ENCODE measurements at regions not wholly inside any gene's neighbourhood (a gene's known extent, or its start where the extent isn't known, plus 50 kb on each side); places are given as distances from the start of the nearest gene placed in this dataset.

GRCh38 chr1:87928623-87929022, 599.9 kb downstream of the LMO4 start:
- TF ChIP-seq CTCF (conservative IDR thresholded peaks at IDR 0.05; ENCODE audit: control insufficient read depth, insufficient read depth, low read depth, low read length) = no peak
- no peak overlapping the region for H3K4me3 ChIP-seq (ENCODE audit: control insufficient read depth, low read depth, low read length)
- DNase-seq (ENCODE audit: low read depth) = no peak

DNA sequence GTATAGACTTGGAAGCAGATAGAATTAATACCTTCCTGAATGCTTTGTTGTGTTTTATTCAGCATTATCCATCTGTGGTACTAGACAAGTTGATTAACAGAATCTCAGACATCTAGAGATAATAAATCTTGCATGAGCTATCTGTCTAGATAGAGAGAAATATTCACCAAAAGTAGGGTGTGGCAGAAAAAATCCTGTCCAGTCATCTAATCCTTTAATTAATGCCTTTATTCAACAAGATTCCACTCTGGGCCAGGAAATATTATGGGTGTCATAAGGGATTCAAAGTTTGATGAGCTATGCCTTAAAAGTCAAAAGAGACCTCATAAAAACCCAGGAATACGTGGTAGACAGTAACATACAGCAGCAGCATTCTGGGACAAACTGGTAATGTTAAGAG, 601.2 kb downstream of the LMO4 start:
- no peak for TF ChIP-seq CTCF (conservative IDR thresholded peaks at IDR 0.05; ENCODE audit: control insufficient read depth, insufficient read depth, low read depth, low read length)

DNA sequence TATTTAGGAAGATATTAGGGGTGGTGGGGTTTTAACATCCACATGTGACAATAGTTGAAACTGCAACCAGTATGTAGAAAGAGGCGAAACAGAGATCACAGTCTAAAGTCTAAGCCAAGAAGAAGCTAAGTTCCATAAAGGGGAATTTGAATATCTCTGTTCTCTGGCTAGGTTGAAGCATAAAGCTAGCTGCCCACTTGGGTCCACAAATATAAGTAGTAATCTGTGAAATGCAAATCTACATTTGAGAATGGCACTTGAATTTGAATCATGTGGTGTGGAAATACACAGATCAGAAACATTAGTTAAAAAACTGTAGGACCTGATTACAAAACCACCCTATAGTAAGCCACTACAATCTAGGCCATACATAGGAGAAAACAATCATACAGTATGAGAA, 602.1 kb downstream of the LMO4 start:
- TF ChIP-seq CTCF (conservative IDR thresholded peaks at IDR 0.05; ENCODE audit: control insufficient read depth, insufficient read depth, low read depth, low read length) = no peak
- DNase-seq (ENCODE audit: low read depth) = no peak
- no peak overlapping the region for H3K4me3 ChIP-seq (ENCODE audit: control insufficient read depth, low read depth, low read length)

More for the DNA sequence above, 601.2 kb downstream of the LMO4 start:
- no peak for DNase-seq (ENCODE audit: low read depth)
- H3K4me3 ChIP-seq (ENCODE audit: control insufficient read depth, low read depth, low read length) = no peak overlapping the region

DNA sequence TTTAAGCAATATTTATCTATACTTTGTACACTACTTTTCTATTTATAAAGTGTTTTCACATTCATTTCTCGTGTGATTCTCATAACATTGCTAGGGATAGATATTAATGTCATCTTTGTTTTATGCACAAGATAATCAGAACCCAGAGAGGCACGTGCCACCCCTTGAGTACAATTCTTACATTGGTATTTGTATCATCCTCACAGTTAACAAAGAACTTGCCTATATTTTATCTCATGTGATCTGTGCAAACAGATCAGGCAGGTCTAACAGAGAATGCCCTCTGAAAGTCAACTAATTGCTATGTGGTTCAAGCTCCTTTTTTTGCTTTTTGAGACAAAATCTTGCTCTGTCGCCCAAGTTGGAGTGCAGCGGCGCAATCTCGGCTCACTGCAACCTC, 604.5 kb downstream of the LMO4 start:
- H3K4me3 ChIP-seq (ENCODE audit: control insufficient read depth, low read depth, low read length) = no peak overlapping the region
- no peak for TF ChIP-seq CTCF (conservative IDR thresholded peaks at IDR 0.05; ENCODE audit: control insufficient read depth, insufficient read depth, low read depth, low read length)
- DNase-seq (ENCODE audit: low read depth) = no peak

DNA sequence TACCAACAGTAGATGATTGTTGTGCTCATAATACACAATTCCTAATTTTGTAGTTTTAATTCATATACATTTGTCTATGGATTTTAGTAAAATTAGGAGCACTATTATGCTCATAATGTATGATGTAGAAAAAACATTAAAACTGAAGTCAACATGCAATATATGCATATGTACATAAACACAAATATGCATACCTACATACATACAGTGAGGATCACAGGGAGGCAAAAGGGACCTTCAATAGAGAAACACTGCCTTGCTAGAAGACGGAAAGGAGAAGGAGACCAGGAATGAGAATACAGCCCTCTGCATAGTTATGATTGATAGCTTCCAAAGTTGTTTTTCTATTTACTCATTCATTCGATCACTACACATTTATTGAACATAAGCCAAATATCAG, 606.5 kb downstream of the LMO4 start:
- no peak overlapping the region for H3K4me3 ChIP-seq (ENCODE audit: control insufficient read depth, low read depth, low read length)
- no peak for TF ChIP-seq CTCF (conservative IDR thresholded peaks at IDR 0.05; ENCODE audit: control insufficient read depth, insufficient read depth, low read depth, low read length)
- no peak for DNase-seq (ENCODE audit: low read depth)

GRCh38 chr1:87937831-87938395, 609.2 kb downstream of the LMO4 start:
- no peak for DNase-seq (ENCODE audit: low read depth)
- no peak overlapping the region for H3K4me3 ChIP-seq (ENCODE audit: control insufficient read depth, low read depth, low read length)
- TF ChIP-seq CTCF (conservative IDR thresholded peaks at IDR 0.05; ENCODE audit: control insufficient read depth, insufficient read depth, low read depth, low read length) = no peak

DNA sequence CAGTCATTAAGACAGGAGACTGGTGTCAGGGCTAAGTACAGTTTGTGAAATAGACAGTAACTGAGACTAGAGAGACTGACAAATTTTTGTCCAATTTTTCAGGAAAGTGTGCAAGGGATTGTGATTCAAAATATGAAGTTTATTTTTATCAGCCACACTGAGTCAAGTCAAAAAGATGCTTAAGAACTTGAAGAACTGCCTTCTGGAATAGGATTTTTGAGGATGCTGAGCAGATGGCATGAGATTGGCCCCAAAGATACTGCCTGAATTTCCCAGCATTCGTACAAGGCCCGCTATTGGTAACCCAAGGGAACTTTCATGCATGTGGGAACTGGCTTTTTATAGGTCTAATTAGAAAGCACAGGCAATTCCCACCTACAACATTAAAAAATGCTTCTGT, 610.0 kb downstream of the LMO4 start:
- no peak overlapping the region for H3K4me3 ChIP-seq (ENCODE audit: control insufficient read depth, low read depth, low read length)
- DNase-seq (ENCODE audit: low read depth) = no peak
- TF ChIP-seq CTCF (conservative IDR thresholded peaks at IDR 0.05; ENCODE audit: control insufficient read depth, insufficient read depth, low read depth, low read length) = no peak

Measured in fibroblast of mammary gland (primary cell).